ENCODE measurements at regions not wholly inside any gene's neighbourhood (a gene's known extent, or its start where the extent isn't known, plus 50 kb on each side); places are given as distances from the start of the nearest gene placed in this dataset.

- TF ChIP-seq ZNF384 (IDR thresholded peaks at IDR 0.05), result no peak
- no peak for TF ChIP-seq BHLHE40 (IDR thresholded peaks at IDR 0.05; ENCODE audit: borderline replicate concordance)
- TF ChIP-seq FOXA1 (IDR thresholded peaks at IDR 0.05), result no peak
- no peak for TF ChIP-seq CTBP1 (IDR thresholded peaks at IDR 0.05; ENCODE audit: borderline replicate concordance)
- no peak for TF ChIP-seq SUZ12 (IDR thresholded peaks at IDR 0.05)
Observed at GRCh38 chr2:71813807-71814470, 333.7 kb downstream of the CYP26B1 start.

Data from HEK293T (cell line).